ENCODE measurements at regions not wholly inside any gene's neighbourhood (a gene's known extent, or its start where the extent isn't known, plus 50 kb on each side); places are given as distances from the start of the nearest gene placed in this dataset.
"Not testable (repeated sequence)": the region's sequence is repeated elsewhere in the genome, so short reads cannot be mapped to it uniquely, and the experiment has no call there.

DNA sequence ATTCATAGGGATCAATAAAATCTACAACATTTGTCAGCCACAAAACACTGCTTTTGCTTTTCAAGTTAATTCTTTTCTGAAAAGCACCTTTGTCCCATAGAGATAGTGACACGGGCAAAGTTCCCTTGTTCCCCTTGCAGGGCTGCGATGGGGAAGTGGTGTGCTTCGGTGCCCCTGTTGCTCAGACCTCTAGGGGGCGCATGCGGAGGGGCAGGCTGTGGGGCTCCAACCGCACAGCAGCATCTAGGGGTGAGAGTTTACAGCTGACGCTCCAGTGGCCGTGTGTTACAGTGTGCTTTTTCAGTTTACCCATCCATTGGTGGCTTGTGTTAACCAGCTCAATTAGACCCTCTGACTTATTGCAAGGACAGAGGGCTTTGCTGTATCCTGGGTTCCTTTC lies 1432.2 kb upstream of the ACVR2A start:
- H3K27me3 ChIP-seq (ENCODE audit: control insufficient read depth, insufficient read depth, low read length) = no peaks in the 10 kb centered on the region
- no peaks in the 10 kb centered on the region for H3K4me1 ChIP-seq (ENCODE audit: control insufficient read depth, insufficient read depth, low read length)
- 90% methylated on average over 8 of the region's 8 CpGs for WGBS (ENCODE audit: insufficient coverage)
- H3K4me3 ChIP-seq (ENCODE audit: low read length) = no peak overlapping the region
- H3K9me3 ChIP-seq (replicated peaks; ENCODE audit: control insufficient read depth, low read depth, low read length) = no peaks in the 10 kb centered on the region
- H3K36me3 ChIP-seq (ENCODE audit: control insufficient read depth, insufficient read depth, low read length) = no peaks in the 10 kb centered on the region
- no peak for DNase-seq
- no peak overlapping the region for H3K27ac ChIP-seq (ENCODE audit: low read length)

GRCh38 chr2:146405402-146406309 lies 1439.2 kb upstream of the ACVR2A start:
- not testable (repeated sequence) for H3K27me3 ChIP-seq (ENCODE audit: control insufficient read depth, insufficient read depth, low read length); H3K27ac ChIP-seq (ENCODE audit: low read length); H3K4me1 ChIP-seq (ENCODE audit: control insufficient read depth, insufficient read depth, low read length); H3K4me3 ChIP-seq (ENCODE audit: low read length); DNase-seq; H3K36me3 ChIP-seq (ENCODE audit: control insufficient read depth, insufficient read depth, low read length); H3K9me3 ChIP-seq (replicated peaks; ENCODE audit: control insufficient read depth, low read depth, low read length)
- 90% methylated on average over 5 of the region's 30 CpGs for WGBS (ENCODE audit: insufficient coverage)

DNA sequence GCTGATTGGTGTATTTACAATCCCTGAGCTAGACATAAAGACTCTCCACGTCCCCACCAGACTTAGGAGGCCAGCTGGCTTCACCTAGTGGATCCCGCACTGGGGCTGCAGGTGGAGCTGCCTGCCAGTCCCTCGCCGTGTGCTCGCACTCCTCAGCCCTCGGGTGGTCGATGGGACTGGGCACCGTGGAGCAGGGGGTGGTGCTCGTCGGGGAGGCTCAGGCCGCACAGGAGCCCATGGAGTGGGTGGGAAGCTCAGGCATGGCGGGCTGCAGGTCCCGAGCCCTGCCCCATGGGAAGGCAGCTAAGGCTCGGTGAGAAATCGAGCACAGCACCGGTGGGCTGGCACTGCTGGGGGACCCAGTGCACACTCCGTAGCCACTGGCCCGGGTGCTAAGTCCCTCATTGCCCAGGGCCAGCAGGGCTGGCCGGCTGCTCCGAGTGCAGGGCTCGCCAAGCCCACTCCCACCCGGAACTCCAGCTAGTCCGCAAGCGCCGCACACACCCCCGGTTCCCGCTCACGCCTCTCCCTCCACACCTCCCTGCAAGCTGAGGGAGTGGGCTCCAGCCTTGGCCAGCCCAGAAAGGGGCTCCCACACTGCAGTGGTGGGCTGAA lies 1441.2 kb upstream of the ACVR2A start:
- H3K4me1 ChIP-seq (ENCODE audit: control insufficient read depth, insufficient read depth, low read length); DNase-seq; H3K27ac ChIP-seq (ENCODE audit: low read length); H3K4me3 ChIP-seq (ENCODE audit: low read length); H3K27me3 ChIP-seq (ENCODE audit: control insufficient read depth, insufficient read depth, low read length); H3K9me3 ChIP-seq (replicated peaks; ENCODE audit: control insufficient read depth, low read depth, low read length); H3K36me3 ChIP-seq (ENCODE audit: control insufficient read depth, insufficient read depth, low read length): not testable (repeated sequence)
- 98% methylated on average over 25 of the region's 28 CpGs for WGBS (ENCODE audit: insufficient coverage)

DNA sequence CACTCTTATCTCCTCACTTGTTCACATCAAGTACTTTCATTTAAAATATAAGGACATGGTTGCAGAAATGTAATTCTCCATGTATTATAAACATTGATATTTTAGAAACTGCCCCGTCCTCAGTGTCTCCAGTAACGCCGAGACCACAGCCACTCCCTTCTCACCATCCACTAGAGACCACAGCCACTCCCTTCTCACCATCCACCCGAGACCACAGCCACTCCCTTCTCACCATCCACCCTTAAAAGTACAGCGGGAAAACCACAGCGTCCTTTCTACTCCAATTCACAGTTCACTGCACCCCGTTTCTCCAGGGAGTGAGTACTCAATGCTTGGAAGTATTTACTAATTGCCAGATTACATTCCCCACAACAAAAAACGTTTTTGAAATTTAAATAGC lies 1452.2 kb upstream of the ACVR2A start:
- H3K4me1 ChIP-seq (ENCODE audit: control insufficient read depth, insufficient read depth, low read length) = no peaks in the 10 kb centered on the region
- WGBS (ENCODE audit: insufficient coverage) = 60% methylated on average over 4 of the region's 8 CpGs
- DNase-seq = no peak
- no peaks in the 10 kb centered on the region for H3K9me3 ChIP-seq (replicated peaks; ENCODE audit: control insufficient read depth, low read depth, low read length)
- H3K36me3 ChIP-seq (ENCODE audit: control insufficient read depth, insufficient read depth, low read length) = no peaks in the 10 kb centered on the region
- no peak overlapping the region for H3K4me3 ChIP-seq (ENCODE audit: low read length)
- no peaks in the 10 kb centered on the region for H3K27me3 ChIP-seq (ENCODE audit: control insufficient read depth, insufficient read depth, low read length)
- no peak overlapping the region for H3K27ac ChIP-seq (ENCODE audit: low read length)

DNA sequence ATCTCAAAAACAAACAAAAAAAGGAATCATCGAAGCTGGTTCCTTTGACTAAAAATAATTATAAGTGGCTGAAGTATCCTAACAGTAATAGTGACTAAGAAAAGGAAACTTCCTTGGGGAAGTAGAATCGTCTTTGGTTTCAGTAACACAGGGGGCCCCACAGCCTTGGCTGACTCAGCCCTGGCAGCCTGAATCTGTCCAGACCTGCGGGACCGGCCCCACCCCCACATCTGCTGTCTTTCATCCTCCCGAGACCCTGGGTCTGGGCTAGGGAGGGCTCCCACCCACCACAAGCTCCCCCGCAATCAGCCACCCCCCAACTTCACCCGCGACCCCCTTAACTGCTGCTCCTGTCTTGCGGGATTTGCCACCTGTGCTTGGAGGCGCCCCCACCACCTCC lies 1452.6 kb upstream of the ACVR2A start:
- Histone ChIP-seq H3K4me1 (ENCODE audit: control insufficient read depth, insufficient read depth, low read length) (no peaks in the 10 kb centered on the region), H3K36me3 (ENCODE audit: control insufficient read depth, insufficient read depth, low read length) (no peaks in the 10 kb centered on the region), H3K27ac (ENCODE audit: low read length) (no peak overlapping the region), H3K27me3 (ENCODE audit: control insufficient read depth, insufficient read depth, low read length) (no peaks in the 10 kb centered on the region), H3K4me3 (ENCODE audit: low read length) (no peak overlapping the region), H3K9me3 (replicated peaks; ENCODE audit: control insufficient read depth, low read depth, low read length) (no peaks in the 10 kb centered on the region)
- DNase-seq = peak; percentile 25
- WGBS (ENCODE audit: insufficient coverage) = 56% methylated on average over 4 of the region's 10 CpGs

DNA sequence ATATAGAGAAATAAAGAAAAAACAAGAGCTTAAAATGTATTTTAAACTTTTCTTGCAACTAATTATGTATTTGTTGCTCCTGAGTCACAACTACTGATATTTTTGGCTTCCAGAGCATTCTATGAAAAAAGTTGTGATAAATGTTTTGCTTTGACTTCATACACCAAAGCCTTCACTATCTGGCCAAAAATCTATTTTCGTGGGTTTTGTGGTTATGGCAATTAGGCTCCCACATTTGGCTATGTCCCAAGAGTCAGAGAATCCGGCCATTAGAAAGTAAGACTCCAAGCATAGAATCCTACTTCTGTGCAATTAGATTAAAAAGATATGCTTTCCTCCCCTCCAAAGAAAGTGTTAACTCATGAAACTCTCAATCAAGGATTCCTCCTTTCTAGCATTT lies 1456.1 kb upstream of the ACVR2A start:
- WGBS (ENCODE audit: insufficient coverage) = no CpG with 5 or more reads among the region's 2 CpGs
- Histone ChIP-seq H3K27me3 (ENCODE audit: control insufficient read depth, insufficient read depth, low read length) (no peaks in the 10 kb centered on the region), H3K4me3 (ENCODE audit: low read length) (no peak overlapping the region), H3K4me1 (ENCODE audit: control insufficient read depth, insufficient read depth, low read length) (no peaks in the 10 kb centered on the region), H3K9me3 (replicated peaks; ENCODE audit: control insufficient read depth, low read depth, low read length) (no peaks in the 10 kb centered on the region), H3K36me3 (ENCODE audit: control insufficient read depth, insufficient read depth, low read length) (no peaks in the 10 kb centered on the region), H3K27ac (ENCODE audit: low read length) (no peak overlapping the region)
- DNase-seq = no peak

GRCh38 chr2:146386096-146386495 lies 1458.7 kb upstream of the ACVR2A start:
- no CpG with 5 or more reads among the region's 1 CpG for WGBS (ENCODE audit: insufficient coverage)

GRCh38 chr2:146385031-146385430 lies 1459.8 kb upstream of the ACVR2A start:
- Histone ChIP-seq H3K36me3 (ENCODE audit: control insufficient read depth, insufficient read depth, low read length) (no peaks in the 10 kb centered on the region), H3K4me3 (ENCODE audit: low read length) (no peak overlapping the region), H3K9me3 (replicated peaks; ENCODE audit: control insufficient read depth, low read depth, low read length) (no peaks in the 10 kb centered on the region), H3K27ac (ENCODE audit: low read length) (no peak overlapping the region), H3K27me3 (ENCODE audit: control insufficient read depth, insufficient read depth, low read length) (no peaks in the 10 kb centered on the region), H3K4me1 (ENCODE audit: control insufficient read depth, insufficient read depth, low read length) (no peaks in the 10 kb centered on the region)
- 72% methylated on average over 2 of the region's 5 CpGs for WGBS (ENCODE audit: insufficient coverage)
- DNase-seq = no peak

More at GRCh38 chr2:146386096-146386495, 1458.7 kb upstream of the ACVR2A start:
- H3K4me3 ChIP-seq (ENCODE audit: low read length) = no peak overlapping the region
- no peak for DNase-seq
- no peaks in the 10 kb centered on the region for H3K27me3 ChIP-seq (ENCODE audit: control insufficient read depth, insufficient read depth, low read length)
- no peaks in the 10 kb centered on the region for H3K4me1 ChIP-seq (ENCODE audit: control insufficient read depth, insufficient read depth, low read length)
- no peak overlapping the region for H3K27ac ChIP-seq (ENCODE audit: low read length)
- no peaks in the 10 kb centered on the region for H3K9me3 ChIP-seq (replicated peaks; ENCODE audit: control insufficient read depth, low read depth, low read length)
- H3K36me3 ChIP-seq (ENCODE audit: control insufficient read depth, insufficient read depth, low read length) = no peaks in the 10 kb centered on the region

DNA sequence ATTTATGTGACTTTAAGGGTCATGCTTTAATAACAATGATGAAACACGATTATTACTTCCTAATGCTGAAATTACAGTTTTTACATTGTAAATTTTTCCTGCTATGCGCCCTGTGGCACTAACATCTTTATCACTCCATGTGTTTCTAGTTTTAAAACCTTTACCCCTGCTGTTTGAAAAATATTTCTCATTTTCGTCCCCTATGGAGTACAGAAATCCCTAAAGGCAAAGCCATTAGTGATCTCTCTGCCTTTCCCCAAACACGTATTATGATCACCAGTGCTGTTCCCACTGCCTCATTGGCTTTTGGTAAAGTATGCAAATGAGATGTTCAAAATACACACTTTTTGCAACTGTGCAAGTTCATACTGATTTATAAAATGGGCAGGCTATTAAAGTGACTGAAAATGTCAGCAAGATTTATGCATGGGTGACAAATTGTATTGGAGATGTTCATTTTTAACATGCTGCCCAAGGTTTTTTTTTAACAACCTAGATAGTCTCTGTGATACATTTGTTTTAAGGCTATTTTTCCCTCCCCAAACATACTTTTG lies 1468.2 kb upstream of the ACVR2A start:
- DNase-seq = no peak
- Histone ChIP-seq H3K27ac (ENCODE audit: low read length) (no peak overlapping the region), H3K36me3 (ENCODE audit: control insufficient read depth, insufficient read depth, low read length) (no peaks in the 10 kb centered on the region), H3K9me3 (replicated peaks; ENCODE audit: control insufficient read depth, low read depth, low read length) (no peaks in the 10 kb centered on the region), H3K4me3 (ENCODE audit: low read length) (no peak overlapping the region), H3K4me1 (ENCODE audit: control insufficient read depth, insufficient read depth, low read length) (no peaks in the 10 kb centered on the region), H3K27me3 (ENCODE audit: control insufficient read depth, insufficient read depth, low read length) (no peaks in the 10 kb centered on the region)
- WGBS (ENCODE audit: insufficient coverage) = 38% methylated on average over 1 of the region's 4 CpGs

DNA sequence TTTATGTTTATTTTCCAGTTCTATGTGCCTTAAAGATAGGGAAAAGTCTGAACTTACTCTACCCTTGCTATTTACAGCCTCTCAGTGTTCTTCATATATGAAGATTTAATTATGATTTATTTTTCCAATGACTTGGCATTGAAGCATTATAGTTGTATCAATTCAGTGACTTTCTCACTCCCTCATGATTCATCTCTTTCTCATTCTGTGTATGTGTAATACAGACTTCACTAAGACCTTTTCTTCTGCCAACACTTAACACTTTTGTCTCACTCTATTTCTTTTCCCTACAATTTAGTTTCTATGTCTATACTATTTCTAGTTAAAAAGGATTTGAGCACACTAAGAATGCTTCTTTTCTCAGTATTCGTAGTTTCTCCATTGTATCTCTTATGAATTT lies 1470.3 kb upstream of the ACVR2A start:
- WGBS (ENCODE audit: insufficient coverage) = no CpG with 5 or more reads among the region's 1 CpG
- no peaks in the 10 kb centered on the region for H3K27me3 ChIP-seq (ENCODE audit: control insufficient read depth, insufficient read depth, low read length)
- H3K27ac ChIP-seq (ENCODE audit: low read length) = no peak overlapping the region
- no peaks in the 10 kb centered on the region for H3K9me3 ChIP-seq (replicated peaks; ENCODE audit: control insufficient read depth, low read depth, low read length)
- DNase-seq = no peak
- no peaks in the 10 kb centered on the region for H3K36me3 ChIP-seq (ENCODE audit: control insufficient read depth, insufficient read depth, low read length)
- H3K4me1 ChIP-seq (ENCODE audit: control insufficient read depth, insufficient read depth, low read length) = no peaks in the 10 kb centered on the region
- no peak overlapping the region for H3K4me3 ChIP-seq (ENCODE audit: low read length)

All from muscle of leg (tissue), 3 donors.